GM12878 (cell line): ENCODE measurements at regions not wholly inside any gene's neighbourhood (a gene's known extent, or its start where the extent isn't known, plus 50 kb on each side); places are given as distances from the start of the nearest gene placed in this dataset.

Experiments used
- ATAC-seq: fragments of 200-7000 bp; cut with Tn5 transposase; 3 replicates; pipeline ENCODE4 v1.9.1; 2020; ENCODE audit warnings: mild to moderate bottlenecking, moderate library complexity
- BruUV-seq: library from RNA; stranded (reverse); fragments of 400-500 nt; replicated peaks from 2 replicates; lab custom pipeline; 2021; lab: Mats Ljungman, UMichigan
- CTCF ChIA-PET: fragments of 300-600 bp; sonication (Branson Sonifier 250); formaldehyde crosslinking; extraction: SDS; loops from one replicate; lab custom pipeline; 2021; ENCODE audit warnings: inconsistent platforms; lab: Yijun Ruan, JAX
- POLR2A ChIA-PET: fragments of 350-600 bp; formaldehyde crosslinking; extraction: SDS; loops from one replicate; lab custom pipeline; 2021; ENCODE audit warnings: inconsistent platforms; lab: Charles Lee
- RAD21 ChIA-PET: fragments of 300-600 bp; sonication (Branson Sonifier 250); formaldehyde crosslinking; loops from one replicate; lab custom pipeline; 2023; ENCODE audit warnings: antibody characterized with exemption; ENCODE audit not compliant: unreplicated experiment; lab: Charles Lee
- SMC1A ChIA-PET: fragments of 300-600 bp; sonication (Branson Sonifier 250); formaldehyde crosslinking; loops from one replicate; lab custom pipeline; 2023; ENCODE audit not compliant: unreplicated experiment, uncharacterized antibody; lab: Charles Lee
- DNase-seq: peaks from one replicate; pipeline ENCODE4 v3.0.0-alpha.2; 2011; ENCODE audit warnings: low read depth, low spot score
- FAIRE-seq: peaks from 3 replicates; lab custom pipeline; 2011; peaks lifted over from hg19 to GRCh38; lab: Jason Lieb, UNC
- H2AFZ ChIP-seq: 2 replicates; pipeline ENCODE4 v1.6.0; 2011; ENCODE audit warnings: low read depth, low read length, control low read depth; ENCODE audit not compliant: control insufficient read depth
- H3K27ac ChIP-seq: 2 replicates; pipeline ENCODE4 v1.5.1; 2011; ENCODE audit warnings: control low read depth; ENCODE audit not compliant: control insufficient read depth, insufficient read depth
- H3K27me3 ChIP-seq, 2 experiments: replicated peaks in 1 of 2; 2 replicates each; pipeline versions ENCODE4 v1.6.0 to v1.6.1; 2011; ENCODE audit warnings: low read length in 1 of 2; ENCODE audit not compliant: control insufficient read depth in 2 of 2, insufficient read depth in 2 of 2
- H3K36me3 ChIP-seq, 2 experiments: 2 replicates each; pipeline ENCODE4 v1.5.1; 2011; ENCODE audit warnings: low read length in 1 of 2; ENCODE audit not compliant: control insufficient read depth in 2 of 2, insufficient read depth in 2 of 2
- H3K4me1 ChIP-seq: 2 replicates; pipeline ENCODE4 v1.6.1; 2011; ENCODE audit warnings: mild to moderate bottlenecking, low read length, moderate library complexity, mixed read lengths; ENCODE audit not compliant: control insufficient read depth, insufficient read depth
- H3K4me2 ChIP-seq: 2 replicates; pipeline ENCODE4 v1.6.0; 2011; ENCODE audit warnings: control low read depth; ENCODE audit not compliant: control insufficient read depth, insufficient read depth
- H3K4me3 ChIP-seq: fragments of 200-600 bp; sonication (generic); 2 replicates; pipeline ENCODE4 v1.5.1; 2016
- H3K79me2 ChIP-seq: 2 replicates; pipeline ENCODE4 v1.6.0; 2011; ENCODE audit warnings: low read length; ENCODE audit not compliant: control insufficient read depth, insufficient read depth
- H3K9ac ChIP-seq: 2 replicates; pipeline ENCODE4 v1.8.0; 2011; ENCODE audit warnings: low read length, control low read depth, mixed read lengths; ENCODE audit not compliant: control insufficient read depth, insufficient read depth
- H3K9me3 ChIP-seq: replicated peaks from 3 replicates; pipeline ENCODE4 v1.5.1; 2011; ENCODE audit warnings: mild to moderate bottlenecking, low read length; ENCODE audit not compliant: control insufficient read depth, insufficient read depth
- H4K20me1 ChIP-seq: 2 replicates; pipeline ENCODE4 v1.6.0; 2011; ENCODE audit not compliant: control insufficient read depth, insufficient read depth
- BCL11A ChIP-seq: IDR thresholded peaks from 2 replicates; pipeline ENCODE4 v1.6.1; 2011; ENCODE audit warnings: low read depth, low read length
- EP300 ChIP-seq, 2 experiments: fragments of 150-350 bp in 1 of 2; IDR thresholded peaks; 2 replicates each; pipeline ENCODE4 v1.6.1; 2011 to 2012; ENCODE audit warnings: low read depth in 2 of 2, low read length in 2 of 2, borderline replicate concordance in 1 of 2, improper control_type of control experiment in 1 of 2, inconsistent platforms in 1 of 2; ENCODE audit not compliant: control insufficient read depth in 1 of 2
- FOS ChIP-seq: IDR thresholded peaks from 3 replicates; pipeline ENCODE4 v1.6.1; 2011; ENCODE audit warnings: borderline replicate concordance; ENCODE audit not compliant: insufficient read length; ENCODE audit errors: extremely low read depth
- FOXK2 ChIP-seq: fragments of 450-650 bp; IDR thresholded peaks from 2 replicates; pipeline ENCODE4 v1.6.1; 2017; ENCODE audit warnings: mild to moderate bottlenecking, moderate library complexity
- HDAC2 ChIP-seq: fragments of 200-600 bp; sonication (generic); IDR thresholded peaks from 2 replicates; pipeline ENCODE4 v1.6.1; 2017
- MTA3 ChIP-seq: IDR thresholded peaks from 2 replicates; pipeline ENCODE4 v1.6.1; 2012; ENCODE audit warnings: low read length, inconsistent platforms, borderline replicate concordance
- NBN ChIP-seq: fragments of 450-650 bp; IDR thresholded peaks from 2 replicates; pipeline ENCODE4 v1.6.1; 2016
- NFYA ChIP-seq: IDR thresholded peaks from 2 replicates; pipeline ENCODE4 v1.6.1; 2011; ENCODE audit warnings: low read depth, mild to moderate bottlenecking, low read length, improper control_type of control experiment, borderline replicate concordance
- POLR2AphosphoS5 ChIP-seq: IDR thresholded peaks from 2 replicates; pipeline ENCODE4 v1.6.1; 2011; ENCODE audit warnings: mild to moderate bottlenecking, low read length, inconsistent platforms
- RUNX3 ChIP-seq: IDR thresholded peaks from 2 replicates; pipeline ENCODE4 v1.6.1; 2012; ENCODE audit warnings: low read length, inconsistent platforms
- USF1 ChIP-seq: IDR thresholded peaks from 2 replicates; pipeline ENCODE4 v1.6.1; 2011; ENCODE audit warnings: borderline replicate concordance, low read depth, mild to moderate bottlenecking, moderate library complexity, mixed read lengths, low read length; ENCODE audit not compliant: insufficient read depth; ENCODE audit errors: extremely low read length
- WGBS: methylation state at CpG from one replicate; pipeline ENCODE4 v1.1.6; 2016; ENCODE audit warnings: low lambda C conversion rate; ENCODE audit not compliant: insufficient replicate concordance, insufficient coverage; ENCODE audit errors: missing lambda C conversion rate; 5-methylcytosine and 5-hydroxymethylcytosine counted together
- in situ Hi-C: fragments of 300-500 bp; cut with MboI; formaldehyde crosslinking; loops from 9 replicates; pipeline ENCODE4 v1.14.3; 2018; ENCODE audit warnings: mixed read lengths
- intact Hi-C: fragments of 100-400 bp; cut with micrococcal nuclease; formaldehyde crosslinking; loops from one replicate; pipeline ENCODE4 v1.14.2; 2022; ENCODE audit not compliant: unreplicated experiment
- TF ChIP-seq, protein P1 (sequence below): fragments of 450-650 bp; IDR thresholded peaks from 2 replicates; pipeline ENCODE4 v1.6.1; 2017; ENCODE audit warnings: mild to moderate bottlenecking, low read depth, inconsistent platforms; ENCODE audit not compliant: poor library complexity, severe bottlenecking
- TF ChIP-seq, protein P2 (sequence below): fragments of 450-650 bp; formaldehyde crosslinking; IDR thresholded peaks from 2 replicates; pipeline ENCODE4 v1.5.0; 2022; ENCODE audit warnings: mild to moderate bottlenecking, missing genetic modification characterization

DNA sequence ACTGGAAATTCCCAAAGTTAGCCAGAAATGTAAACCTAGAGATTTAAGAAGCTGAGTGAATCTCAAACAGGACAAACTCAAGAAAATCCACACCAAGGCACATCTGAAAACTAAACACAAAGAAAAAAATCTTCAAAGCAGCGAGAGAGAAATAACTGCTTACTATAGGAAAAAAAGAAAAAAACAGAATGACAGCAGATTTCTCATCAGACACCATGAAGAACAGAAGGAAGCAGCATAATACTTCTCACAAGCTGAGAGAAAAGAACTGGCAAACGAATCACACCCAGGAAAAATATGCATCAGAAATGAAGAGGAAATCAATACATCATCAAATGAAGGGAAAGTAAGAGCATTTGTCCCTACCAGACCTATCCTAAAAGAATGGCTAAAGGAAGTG is 236.3 kb upstream of the ADAMTS3 start:
- Histone ChIP-seq H3K4me3 (no peak overlapping the region), H3K79me2 (no peaks in the 10 kb centered on the region), H3K27ac (no peak overlapping the region), H3K9ac (no peak overlapping the region), H3K4me1 (no peaks in the 10 kb centered on the region), H4K20me1 (no peaks in the 10 kb centered on the region), H3K4me2 (no peak overlapping the region), H2AFZ (no peak overlapping the region), H3K9me3 (no peaks in the 10 kb centered on the region), H3K36me3 (no peaks in the 10 kb centered on the region), H3K27me3 (no peaks in the 10 kb centered on the region)
- ChIA-PET CTCF (no interaction called here), RAD21 (no interaction called here), SMC1A (no interaction called here), POLR2A (no interaction called here)
- intact Hi-C loops: no loop called here
- FAIRE-seq (no peak), ATAC-seq (no peak), DNase-seq (no peak)
- BruUV-seq: no TSS peak
- TF ChIP-seq, protein P1, sequence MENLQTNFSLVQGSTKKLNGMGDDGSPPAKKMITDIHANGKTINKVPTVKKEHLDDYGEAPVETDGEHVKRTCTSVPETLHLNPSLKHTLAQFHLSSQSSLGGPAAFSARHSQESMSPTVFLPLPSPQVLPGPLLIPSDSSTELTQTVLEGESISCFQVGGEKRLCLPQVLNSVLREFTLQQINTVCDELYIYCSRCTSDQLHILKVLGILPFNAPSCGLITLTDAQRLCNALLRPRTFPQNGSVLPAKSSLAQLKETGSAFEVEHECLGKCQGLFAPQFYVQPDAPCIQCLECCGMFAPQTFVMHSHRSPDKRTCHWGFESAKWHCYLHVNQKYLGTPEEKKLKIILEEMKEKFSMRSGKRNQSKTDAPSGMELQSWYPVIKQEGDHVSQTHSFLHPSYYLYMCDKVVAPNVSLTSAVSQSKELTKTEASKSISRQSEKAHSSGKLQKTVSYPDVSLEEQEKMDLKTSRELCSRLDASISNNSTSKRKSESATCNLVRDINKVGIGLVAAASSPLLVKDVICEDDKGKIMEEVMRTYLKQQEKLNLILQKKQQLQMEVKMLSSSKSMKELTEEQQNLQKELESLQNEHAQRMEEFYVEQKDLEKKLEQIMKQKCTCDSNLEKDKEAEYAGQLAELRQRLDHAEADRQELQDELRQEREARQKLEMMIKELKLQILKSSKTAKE: no peak
- no peak for TF ChIP-seq HDAC2
- WGBS: 0% methylated on average over 2 of the region's 2 CpGs
- in situ Hi-C loops: no loop called here

- no peaks in the 10 kb centered on the region for H3K79me2 ChIP-seq
- intact Hi-C loops: no loop called here
- ChIA-PET POLR2A (no interaction called here), CTCF (no interaction called here), RAD21 (no interaction called here), SMC1A (no interaction called here)
- no TSS peak for BruUV-seq
- no peaks in the 10 kb centered on the region for H3K36me3 ChIP-seq
- H3K9me3 ChIP-seq: no peaks in the 10 kb centered on the region
- H4K20me1 ChIP-seq: no peaks in the 10 kb centered on the region
- no peak overlapping the region for H3K27ac ChIP-seq
- in situ Hi-C loops: no loop called here
- H3K4me1 ChIP-seq: no peaks in the 10 kb centered on the region
- H3K9ac ChIP-seq: no peak overlapping the region
- no peaks in the 10 kb centered on the region for H3K27me3 ChIP-seq
- H2AFZ ChIP-seq: no peak overlapping the region
- H3K4me3 ChIP-seq: no peak overlapping the region
- no peak overlapping the region for H3K4me2 ChIP-seq
- DNase-seq (no peak), ATAC-seq (no peak), FAIRE-seq (no peak)
- WGBS: 6% methylated on average over 1 of the region's 1 CpG
- no peak for TF ChIP-seq NBN
- TF ChIP-seq, protein P2, sequence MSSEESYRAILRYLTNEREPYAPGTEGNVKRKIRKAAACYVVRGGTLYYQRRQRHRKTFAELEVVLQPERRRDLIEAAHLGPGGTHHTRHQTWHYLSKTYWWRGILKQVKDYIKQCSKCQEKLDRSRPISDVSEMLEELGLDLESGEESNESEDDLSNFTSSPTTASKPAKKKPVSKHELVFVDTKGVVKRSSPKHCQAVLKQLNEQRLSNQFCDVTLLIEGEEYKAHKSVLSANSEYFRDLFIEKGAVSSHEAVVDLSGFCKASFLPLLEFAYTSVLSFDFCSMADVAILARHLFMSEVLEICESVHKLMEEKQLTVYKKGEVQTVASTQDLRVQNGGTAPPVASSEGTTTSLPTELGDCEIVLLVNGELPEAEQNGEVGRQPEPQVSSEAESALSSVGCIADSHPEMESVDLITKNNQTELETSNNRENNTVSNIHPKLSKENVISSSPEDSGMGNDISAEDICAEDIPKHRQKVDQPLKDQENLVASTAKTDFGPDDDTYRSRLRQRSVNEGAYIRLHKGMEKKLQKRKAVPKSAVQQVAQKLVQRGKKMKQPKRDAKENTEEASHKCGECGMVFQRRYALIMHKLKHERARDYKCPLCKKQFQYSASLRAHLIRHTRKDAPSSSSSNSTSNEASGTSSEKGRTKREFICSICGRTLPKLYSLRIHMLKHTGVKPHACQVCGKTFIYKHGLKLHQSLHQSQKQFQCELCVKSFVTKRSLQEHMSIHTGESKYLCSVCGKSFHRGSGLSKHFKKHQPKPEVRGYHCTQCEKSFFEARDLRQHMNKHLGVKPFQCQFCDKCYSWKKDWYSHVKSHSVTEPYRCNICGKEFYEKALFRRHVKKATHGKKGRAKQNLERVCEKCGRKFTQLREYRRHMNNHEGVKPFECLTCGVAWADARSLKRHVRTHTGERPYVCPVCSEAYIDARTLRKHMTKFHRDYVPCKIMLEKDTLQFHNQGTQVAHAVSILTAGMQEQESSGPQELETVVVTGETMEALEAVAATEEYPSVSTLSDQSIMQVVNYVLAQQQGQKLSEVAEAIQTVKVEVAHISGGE: no peak
- TF ChIP-seq NFYA: no peak
- no peak for TF ChIP-seq BCL11A
- TF ChIP-seq USF1: no peak
- TF ChIP-seq FOXK2: no peak
- no peak for TF ChIP-seq RUNX3
- no peak for TF ChIP-seq MTA3
- no peak for TF ChIP-seq POLR2AphosphoS5
- no peak for TF ChIP-seq FOS
- TF ChIP-seq EP300 (IDR thresholded peaks at IDR 0.05; ENCODE audit: borderline replicate concordance in 1 of 2, control insufficient read depth in 1 of 2, low read depth in 2 of 2, low read length in 2 of 2): no peak
Measured at GRCh38 chr4:72797486-72797885, 228.5 kb upstream of the ADAMTS3 start.
